SK-N-MC (cell line): ENCODE measurements at regions not wholly inside any gene's neighbourhood (a gene's known extent, or its start where the extent isn't known, plus 50 kb on each side); places are given as distances from the start of the nearest gene placed in this dataset.

ENCODE experiments used
- EZH2 ChIP-seq: fragments of 200-600 bp; sonication (generic); IDR thresholded peaks from one replicate; pipeline ENCODE4 v1.6.1; 2017; ENCODE audit warnings: antibody characterized with exemption
- POLR2AphosphoS5 ChIP-seq: IDR thresholded peaks from 2 replicates; pipeline ENCODE4 v1.6.1; 2012; ENCODE audit warnings: mild to moderate bottlenecking, low read depth, low read length, borderline replicate concordance

DNA sequence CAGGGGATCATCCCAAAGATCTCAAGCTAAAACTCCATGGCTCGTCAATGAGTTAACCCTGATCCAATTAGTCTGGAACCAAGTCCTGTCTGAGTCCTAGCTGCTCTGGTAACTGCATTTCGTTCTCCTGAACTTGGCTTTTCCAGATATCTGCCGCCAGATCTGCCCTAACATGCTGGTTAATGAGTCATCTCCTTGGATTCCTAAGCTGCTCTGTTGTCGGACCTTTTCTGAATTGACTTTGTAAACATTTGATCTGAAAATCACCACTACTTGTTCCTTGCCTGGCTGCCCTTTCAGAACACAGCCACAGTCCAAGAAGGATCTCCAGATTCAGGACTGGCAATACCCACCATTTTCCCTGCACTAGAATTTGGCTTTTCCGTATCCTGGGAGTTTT, 473.0 kb downstream of the ZSWIM6 start:
- TF ChIP-seq EZH2 (no peak), POLR2AphosphoS5 (no peak)
